ENCODE measurements at regions not wholly inside any gene's neighbourhood (a gene's known extent, or its start where the extent isn't known, plus 50 kb on each side); places are given as distances from the start of the nearest gene placed in this dataset.

- no peak for TF ChIP-seq CTCF (IDR thresholded peaks at IDR 0.05; ENCODE audit: low read depth, low read length, poor library complexity, severe bottlenecking)
- TF ChIP-seq EZH2phosphoT487 (IDR thresholded peaks at IDR 0.05; ENCODE audit: borderline replicate concordance, low read length): no peak
Observed at GRCh38 chr6:121550491-121551010, 115.1 kb downstream of the GJA1 start.

Data from DOHH2 (cell line).